Mesothelial cell of epicardium (in vitro differentiated cells): ENCODE measurements at regions not wholly inside any gene's neighbourhood (a gene's known extent, or its start where the extent isn't known, plus 50 kb on each side); places are given as distances from the start of the nearest gene placed in this dataset.

Experiments
- DNase-seq, 2 experiments: peaks; one replicate each; pipeline ENCODE4 v3.0.0; 2021; ENCODE audit warnings: low spot score in 2 of 2; ENCODE audit not compliant: unreplicated experiment in 2 of 2
- H3K27ac Mint-ChIP-seq: 2 replicates; pipeline ENCODE4 v1.8.0; 2021; ENCODE audit warnings: mixed read lengths
- H3K27me3 Mint-ChIP-seq: 2 replicates; pipeline ENCODE4 v1.8.0; 2021; ENCODE audit warnings: low read depth, mixed read lengths
- H3K36me3 Mint-ChIP-seq: 2 replicates; pipeline ENCODE4 v1.8.0; 2021; ENCODE audit warnings: mixed read lengths
- H3K4me1 Mint-ChIP-seq: 2 replicates; pipeline ENCODE4 v1.8.0; 2021; ENCODE audit warnings: mixed read lengths
- H3K4me3 Mint-ChIP-seq: 2 replicates; pipeline ENCODE4 v1.8.0; 2021; ENCODE audit warnings: mild to moderate bottlenecking, moderate library complexity, mixed read lengths
- H3K9me3 Mint-ChIP-seq: 2 replicates; pipeline ENCODE4 v1.8.0; 2021; ENCODE audit warnings: mixed read lengths
- TF ChIP-seq, protein P1 (sequence below): fragments of 200-600 bp; sonication (generic); IDR thresholded peaks from one replicate; pipeline ENCODE4 v1.5.0; 2021; ENCODE audit warnings: antibody characterized with exemption; ENCODE audit not compliant: unreplicated experiment

GRCh38 chr6:134502614-134503549, 185.0 kb upstream of the SGK1 start:
- H3K27me3 Mint-ChIP-seq: no peaks in the 10 kb centered on the region
- DNase-seq: no peak
- no peaks in the 10 kb centered on the region for H3K4me1 Mint-ChIP-seq
- peaks cover under 1% of the 10 kb centered on the region for H3K9me3 Mint-ChIP-seq
- no peaks in the 10 kb centered on the region for H3K36me3 Mint-ChIP-seq
- H3K4me3 Mint-ChIP-seq: no peak overlapping the region
- TF ChIP-seq, protein P1, sequence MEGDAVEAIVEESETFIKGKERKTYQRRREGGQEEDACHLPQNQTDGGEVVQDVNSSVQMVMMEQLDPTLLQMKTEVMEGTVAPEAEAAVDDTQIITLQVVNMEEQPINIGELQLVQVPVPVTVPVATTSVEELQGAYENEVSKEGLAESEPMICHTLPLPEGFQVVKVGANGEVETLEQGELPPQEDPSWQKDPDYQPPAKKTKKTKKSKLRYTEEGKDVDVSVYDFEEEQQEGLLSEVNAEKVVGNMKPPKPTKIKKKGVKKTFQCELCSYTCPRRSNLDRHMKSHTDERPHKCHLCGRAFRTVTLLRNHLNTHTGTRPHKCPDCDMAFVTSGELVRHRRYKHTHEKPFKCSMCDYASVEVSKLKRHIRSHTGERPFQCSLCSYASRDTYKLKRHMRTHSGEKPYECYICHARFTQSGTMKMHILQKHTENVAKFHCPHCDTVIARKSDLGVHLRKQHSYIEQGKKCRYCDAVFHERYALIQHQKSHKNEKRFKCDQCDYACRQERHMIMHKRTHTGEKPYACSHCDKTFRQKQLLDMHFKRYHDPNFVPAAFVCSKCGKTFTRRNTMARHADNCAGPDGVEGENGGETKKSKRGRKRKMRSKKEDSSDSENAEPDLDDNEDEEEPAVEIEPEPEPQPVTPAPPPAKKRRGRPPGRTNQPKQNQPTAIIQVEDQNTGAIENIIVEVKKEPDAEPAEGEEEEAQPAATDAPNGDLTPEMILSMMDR: no peak
- no peak overlapping the region for H3K27ac Mint-ChIP-seq

DNA sequence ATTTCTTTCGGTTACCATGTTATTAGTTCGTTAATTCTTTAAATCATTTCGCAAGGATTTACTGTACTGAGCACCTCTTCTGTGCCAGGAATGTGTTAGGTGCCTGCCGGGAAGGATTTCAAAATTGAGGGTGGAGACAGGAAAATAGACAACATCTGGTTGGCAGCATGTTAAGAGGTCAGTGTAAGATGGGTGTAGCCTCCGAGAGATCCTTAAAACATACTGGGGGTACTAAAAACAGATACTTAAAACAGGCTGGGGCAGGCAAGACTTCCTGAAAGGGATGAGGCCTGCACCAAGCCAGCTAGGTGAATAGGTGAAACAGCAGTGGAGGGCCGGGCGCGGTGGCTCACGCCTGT, 178.0 kb upstream of the SGK1 start:
- Mint-ChIP-seq H3K9me3 (peaks cover 12% of the 10 kb centered on the region), H3K27me3 (no peaks in the 10 kb centered on the region)

GRCh38 chr6:134495203-134495889, 177.4 kb upstream of the SGK1 start:
- TF ChIP-seq, protein P1: no peak
- no peak overlapping the region for H3K27ac Mint-ChIP-seq
- H3K9me3 Mint-ChIP-seq: peaks cover 12% of the 10 kb centered on the region
- H3K36me3 Mint-ChIP-seq: no peaks in the 10 kb centered on the region
- H3K27me3 Mint-ChIP-seq: no peaks in the 10 kb centered on the region
- H3K4me3 Mint-ChIP-seq: no peak overlapping the region
- no peaks in the 10 kb centered on the region for H3K4me1 Mint-ChIP-seq
- no peak for DNase-seq

More for the DNA sequence above, 178.0 kb upstream of the SGK1 start:
- Mint-ChIP-seq H3K36me3 (no peaks in the 10 kb centered on the region), H3K27ac (no peak overlapping the region), H3K4me3 (no peak overlapping the region), H3K4me1 (no peaks in the 10 kb centered on the region)
- TF ChIP-seq, protein P1: no peak
- no peak for DNase-seq

DNA sequence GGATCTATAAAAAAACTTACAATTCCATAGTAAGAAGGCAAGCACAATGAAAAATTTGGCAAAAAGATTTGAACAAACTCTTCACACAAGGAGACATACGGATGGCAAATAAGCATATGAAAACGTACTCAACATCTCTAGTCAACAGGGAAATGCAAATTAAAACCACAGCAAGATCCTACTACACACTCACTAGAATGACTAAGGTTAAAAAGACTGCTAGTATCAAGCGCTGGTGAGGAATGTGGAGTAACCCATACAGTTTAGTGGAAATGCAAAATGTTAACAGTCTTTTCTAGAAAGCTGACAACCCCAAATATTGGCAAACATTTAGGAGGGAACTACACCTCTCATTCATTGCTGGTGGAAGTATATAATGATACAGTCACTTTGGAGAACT, 175.9 kb upstream of the SGK1 start:
- TF ChIP-seq, protein P1: no peak
- peaks cover 12% of the 10 kb centered on the region for H3K9me3 Mint-ChIP-seq
- H3K4me1 Mint-ChIP-seq: no peaks in the 10 kb centered on the region
- H3K36me3 Mint-ChIP-seq: no peaks in the 10 kb centered on the region
- DNase-seq: no peak
- H3K27ac Mint-ChIP-seq: no peak overlapping the region
- H3K4me3 Mint-ChIP-seq: no peak overlapping the region
- H3K27me3 Mint-ChIP-seq: no peaks in the 10 kb centered on the region

DNA sequence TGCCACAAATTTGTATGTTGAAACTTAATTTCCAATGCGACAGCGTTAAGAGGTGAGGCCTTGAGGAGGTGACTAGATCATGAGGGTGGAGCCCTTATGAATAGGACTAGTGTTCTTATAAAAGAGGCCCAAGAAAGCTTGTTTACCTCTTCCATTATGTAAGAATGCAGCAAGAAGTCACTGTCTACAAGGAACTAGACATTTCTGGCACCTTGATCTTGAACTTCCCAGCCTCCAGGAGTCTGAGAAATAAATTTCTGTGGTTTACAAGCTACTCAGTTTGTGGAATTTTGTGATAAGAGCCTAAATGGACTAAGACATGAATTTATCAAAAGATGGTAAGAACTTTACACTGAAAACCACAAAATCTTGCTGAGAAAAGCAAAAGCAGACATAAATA, 173.6 kb upstream of the SGK1 start:
- DNase-seq: no peak
- Mint-ChIP-seq H3K27me3 (no peaks in the 10 kb centered on the region), H3K36me3 (peaks cover 3% of the 10 kb centered on the region), H3K9me3 (peaks cover 22% of the 10 kb centered on the region), H3K27ac (no peak overlapping the region), H3K4me3 (no peak overlapping the region), H3K4me1 (no peaks in the 10 kb centered on the region)
- TF ChIP-seq, protein P1: no peak
